ENCODE measurements at regions not wholly inside any gene's neighbourhood (a gene's known extent, or its start where the extent isn't known, plus 50 kb on each side); places are given as distances from the start of the nearest gene placed in this dataset.

GRCh38 chr20:24870881-24871280, 78.2 kb upstream of the CST7 start:
- H3K4me1 Mint-ChIP-seq (ENCODE audit: low read depth, unreplicated experiment) = peaks cover 9% of the 10 kb centered on the region
- H3K27ac Mint-ChIP-seq (ENCODE audit: unreplicated experiment) = no peak overlapping the region
- no peak for TF ChIP-seq CTCF (IDR thresholded peaks at IDR 0.05; ENCODE audit: partially characterized antibody, unreplicated experiment)
- DNase-seq = peak; percentile 51
- no peak overlapping the region for H3K4me3 Mint-ChIP-seq (ENCODE audit: unreplicated experiment)
- peaks cover 3% of the 10 kb centered on the region for H3K36me3 Mint-ChIP-seq (ENCODE audit: unreplicated experiment)
- H3K27me3 Mint-ChIP-seq (ENCODE audit: unreplicated experiment) = no peaks in the 10 kb centered on the region
- peaks cover 11% of the 10 kb centered on the region for H3K9me3 Mint-ChIP-seq (ENCODE audit: unreplicated experiment)

DNA sequence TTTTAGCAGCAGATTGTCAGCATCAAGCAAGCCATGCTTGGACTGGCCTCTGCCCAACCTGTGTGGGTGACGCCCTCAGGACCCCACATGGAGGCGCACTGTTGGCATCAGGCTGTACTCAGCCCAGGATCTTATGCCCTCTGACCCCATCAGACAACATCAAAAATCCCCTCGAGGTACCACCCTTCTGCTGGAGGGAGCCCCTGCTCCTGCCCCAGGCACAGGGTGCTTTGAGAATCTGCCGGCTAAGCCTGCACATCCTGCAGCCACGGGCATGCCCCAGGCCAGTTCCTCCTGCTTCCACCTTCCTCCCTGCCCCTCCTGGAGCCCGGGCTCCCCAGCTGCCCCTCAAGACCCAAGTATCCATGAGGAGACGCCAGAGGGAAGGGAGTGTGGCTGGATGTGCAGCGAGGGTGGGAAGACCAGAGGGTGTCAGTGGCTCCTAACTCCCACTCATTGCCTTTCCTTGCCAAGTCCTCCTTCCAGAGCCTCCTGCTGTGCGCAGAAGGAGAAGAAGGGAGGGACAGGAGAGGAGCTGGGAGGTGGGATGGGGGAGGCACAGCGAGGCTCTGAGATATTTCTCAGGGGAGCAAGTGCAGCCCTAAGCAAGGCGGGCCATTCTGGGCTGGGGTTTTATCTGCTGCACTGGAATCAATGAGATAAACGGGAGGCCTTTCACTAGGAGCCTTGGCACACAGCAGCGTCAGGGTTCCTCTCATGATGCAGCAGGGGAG, 77.4 kb upstream of the CST7 start:
- H3K4me1 Mint-ChIP-seq (ENCODE audit: low read depth, unreplicated experiment) = peaks cover 9% of the 10 kb centered on the region
- peaks cover 3% of the 10 kb centered on the region for H3K36me3 Mint-ChIP-seq (ENCODE audit: unreplicated experiment)
- H3K9me3 Mint-ChIP-seq (ENCODE audit: unreplicated experiment) = peaks cover 14% of the 10 kb centered on the region
- H3K4me3 Mint-ChIP-seq (ENCODE audit: unreplicated experiment) = no peak overlapping the region
- H3K27ac Mint-ChIP-seq (ENCODE audit: unreplicated experiment) = no peak overlapping the region
- no peaks in the 10 kb centered on the region for H3K27me3 Mint-ChIP-seq (ENCODE audit: unreplicated experiment)
- TF ChIP-seq CTCF (IDR thresholded peaks at IDR 0.05; ENCODE audit: partially characterized antibody, unreplicated experiment) = no peak
- DNase-seq = no peak

- H3K27me3 Mint-ChIP-seq (ENCODE audit: unreplicated experiment) = no peaks in the 10 kb centered on the region
- H3K4me3 Mint-ChIP-seq (ENCODE audit: unreplicated experiment) = no peak overlapping the region
- no peak overlapping the region for H3K27ac Mint-ChIP-seq (ENCODE audit: unreplicated experiment)
- peaks cover 5% of the 10 kb centered on the region for H3K36me3 Mint-ChIP-seq (ENCODE audit: unreplicated experiment)
- H3K9me3 Mint-ChIP-seq (ENCODE audit: unreplicated experiment) = peaks cover 11% of the 10 kb centered on the region
- H3K4me1 Mint-ChIP-seq (ENCODE audit: low read depth, unreplicated experiment) = peaks cover 9% of the 10 kb centered on the region
- no peak for TF ChIP-seq CTCF (IDR thresholded peaks at IDR 0.05; ENCODE audit: partially characterized antibody, unreplicated experiment)
- no peak for DNase-seq
Observed at GRCh38 chr20:24872291-24873024, 76.6 kb upstream of the CST7 start.

DNA sequence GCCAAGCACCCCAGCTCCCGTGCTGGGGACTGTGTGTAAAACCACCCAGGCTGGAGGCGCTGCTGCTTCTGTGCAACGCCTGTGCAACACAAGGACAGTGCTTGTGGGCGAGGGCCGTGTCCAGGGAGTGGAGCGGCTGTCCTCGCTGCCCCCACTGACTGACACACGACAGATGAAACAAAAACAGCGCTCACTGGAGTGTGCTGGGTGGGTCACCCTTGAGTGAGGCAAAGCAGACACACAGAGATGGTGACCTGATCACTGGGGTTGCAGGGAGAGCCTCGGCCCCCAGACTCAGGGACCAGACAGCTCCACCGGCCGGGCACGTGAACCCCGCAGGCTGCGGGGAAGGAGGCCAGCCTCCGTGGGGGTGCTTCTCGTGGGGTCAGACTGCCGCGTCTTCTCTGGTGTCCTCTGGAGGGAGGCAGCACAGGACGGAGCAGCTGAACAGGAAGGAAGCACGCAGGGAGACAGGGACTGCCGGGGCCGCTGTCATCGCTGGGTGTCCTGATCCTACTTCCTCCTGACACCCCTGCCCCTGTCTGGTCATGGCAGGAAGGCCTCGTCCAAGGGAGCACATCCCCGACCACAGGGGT, 75.9 kb upstream of the CST7 start:
- no peak overlapping the region for H3K27ac Mint-ChIP-seq (ENCODE audit: unreplicated experiment)
- H3K4me3 Mint-ChIP-seq (ENCODE audit: unreplicated experiment) = no peak overlapping the region
- peaks cover 11% of the 10 kb centered on the region for H3K9me3 Mint-ChIP-seq (ENCODE audit: unreplicated experiment)
- H3K27me3 Mint-ChIP-seq (ENCODE audit: unreplicated experiment) = no peaks in the 10 kb centered on the region
- peaks cover 9% of the 10 kb centered on the region for H3K4me1 Mint-ChIP-seq (ENCODE audit: low read depth, unreplicated experiment)
- DNase-seq = no peak
- TF ChIP-seq CTCF (IDR thresholded peaks at IDR 0.05; ENCODE audit: partially characterized antibody, unreplicated experiment) = no peak
- H3K36me3 Mint-ChIP-seq (ENCODE audit: unreplicated experiment) = peaks cover 5% of the 10 kb centered on the region

DNA sequence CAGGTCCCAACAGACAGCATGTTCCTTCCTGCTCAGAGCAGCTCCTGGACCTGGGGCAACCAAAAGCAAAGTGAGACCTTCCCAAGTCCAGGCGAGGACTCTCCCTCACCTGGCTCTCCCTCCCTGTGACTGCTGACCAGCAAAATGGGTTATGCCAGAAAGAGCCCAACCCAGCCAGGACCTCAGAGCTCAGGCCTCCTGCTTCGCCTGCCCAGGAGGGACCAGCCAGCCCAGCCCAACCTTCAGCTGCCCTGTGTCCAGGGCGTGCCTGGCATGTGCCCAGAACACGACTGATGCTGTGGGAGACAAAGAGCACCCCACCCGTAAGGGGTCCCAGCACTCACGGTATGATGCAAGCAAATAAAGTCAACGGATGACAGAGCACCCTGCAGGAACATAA, 74.0 kb upstream of the CST7 start:
- H3K36me3 Mint-ChIP-seq (ENCODE audit: unreplicated experiment) = peaks cover 5% of the 10 kb centered on the region
- no peak for DNase-seq
- peaks cover 9% of the 10 kb centered on the region for H3K4me1 Mint-ChIP-seq (ENCODE audit: low read depth, unreplicated experiment)
- H3K27me3 Mint-ChIP-seq (ENCODE audit: unreplicated experiment) = no peaks in the 10 kb centered on the region
- no peak overlapping the region for H3K27ac Mint-ChIP-seq (ENCODE audit: unreplicated experiment)
- H3K4me3 Mint-ChIP-seq (ENCODE audit: unreplicated experiment) = no peak overlapping the region
- TF ChIP-seq CTCF (IDR thresholded peaks at IDR 0.05; ENCODE audit: partially characterized antibody, unreplicated experiment) = no peak
- H3K9me3 Mint-ChIP-seq (ENCODE audit: unreplicated experiment) = peaks cover 11% of the 10 kb centered on the region

All from glutamatergic neuron (in vitro differentiated cells).